GM23338 (cell line): ENCODE measurements at regions not wholly inside any gene's neighbourhood (a gene's known extent, or its start where the extent isn't known, plus 50 kb on each side); places are given as distances from the start of the nearest gene placed in this dataset.

Experiments used
- ATAC-seq: fragments of 200-7000 bp; cut with Tn5 transposase; 3 replicates; pipeline ENCODE4 v1.9.1; 2020
- DNase-seq: peaks from one replicate; pipeline ENCODE4 v3.0.0-alpha.2; 2015; ENCODE audit warnings: low spot score
- H2AFZ ChIP-seq: fragments of 200-600 bp; sonication (generic); 2 replicates; pipeline ENCODE4 v1.8.0; 2016; ENCODE audit warnings: antibody characterized with exemption, mild to moderate bottlenecking, moderate library complexity
- H3F3A ChIP-seq: fragments of 200-600 bp; sonication (generic); replicated peaks from 2 replicates; pipeline ENCODE4 v1.8.0; 2017; ENCODE audit warnings: antibody characterized with exemption, mixed run types, low read depth
- H3K27ac ChIP-seq: fragments of 200-600 bp; sonication (generic); 2 replicates; pipeline ENCODE4 v1.6.1; 2016; ENCODE audit warnings: low read depth
- H3K27me3 ChIP-seq: fragments of 200-600 bp; sonication (generic); 2 replicates; pipeline ENCODE4 v1.8.0; 2016; ENCODE audit warnings: mild to moderate bottlenecking, mixed run types, moderate library complexity; ENCODE audit not compliant: insufficient read depth
- H3K36me3 ChIP-seq: fragments of 200-600 bp; sonication (generic); 2 replicates; pipeline ENCODE4 v1.8.0; 2016; ENCODE audit warnings: mild to moderate bottlenecking; ENCODE audit not compliant: insufficient read depth
- H3K4me1 ChIP-seq: fragments of 200-600 bp; sonication (generic); 2 replicates; pipeline ENCODE4 v1.8.0; 2016; ENCODE audit warnings: mild to moderate bottlenecking, moderate library complexity; ENCODE audit not compliant: insufficient read depth
- H3K4me2 ChIP-seq: fragments of 200-600 bp; sonication (generic); 2 replicates; pipeline ENCODE4 v1.7.1; 2017; ENCODE audit warnings: mixed run types
- H3K4me3 ChIP-seq: fragments of 200-600 bp; sonication (generic); 2 replicates; pipeline ENCODE4 v1.6.1; 2016; ENCODE audit warnings: mixed run types
- H3K79me2 ChIP-seq: fragments of 200-600 bp; sonication (generic); replicated peaks from 2 replicates; pipeline ENCODE4 v1.8.0; 2017; ENCODE audit warnings: mild to moderate bottlenecking; ENCODE audit not compliant: insufficient read depth
- H3K9me2 ChIP-seq: fragments of 200-600 bp; sonication (generic); 2 replicates; pipeline ENCODE4 v1.8.0; 2017; ENCODE audit not compliant: insufficient read depth
- H4K20me1 ChIP-seq: fragments of 200-600 bp; sonication (generic); replicated peaks from 2 replicates; pipeline ENCODE4 v1.8.0; 2017; ENCODE audit warnings: mild to moderate bottlenecking; ENCODE audit not compliant: insufficient read depth
- H3K27ac Mint-ChIP-seq: 2 replicates; pipeline ENCODE4 v1.8.0; 2020; ENCODE audit warnings: inconsistent platforms, mild to moderate bottlenecking, moderate library complexity, mixed read lengths
- H3K27me3 Mint-ChIP-seq: 3 replicates; pipeline ENCODE4 v1.8.0; 2022; ENCODE audit warnings: low read depth, mild to moderate bottlenecking, moderate library complexity, mixed read lengths, inconsistent platforms; ENCODE audit not compliant: insufficient read depth, poor library complexity
- H3K36me3 Mint-ChIP-seq: 3 replicates; pipeline ENCODE4 v1.8.0; 2021; ENCODE audit warnings: low read depth, mild to moderate bottlenecking, inconsistent platforms, moderate library complexity, mixed read lengths
- H3K4me1 Mint-ChIP-seq: 3 replicates; pipeline ENCODE4 v1.8.0; 2020; ENCODE audit warnings: mild to moderate bottlenecking, inconsistent platforms, mixed read lengths
- H3K4me3 Mint-ChIP-seq: 3 replicates; pipeline ENCODE4 v1.8.0; 2021; ENCODE audit warnings: moderate library complexity, mild to moderate bottlenecking, inconsistent platforms, mixed read lengths
- H3K9me3 Mint-ChIP-seq: 3 replicates; pipeline ENCODE4 v1.8.0; 2020; ENCODE audit warnings: moderate library complexity, mild to moderate bottlenecking, inconsistent platforms, mixed read lengths
- CREB1 ChIP-seq: fragments of 250-450 bp; sonication (Bioruptor Pico); IDR thresholded peaks from 2 replicates; pipeline ENCODE4 v1.5.0; 2020; ENCODE audit warnings: low read depth, mild to moderate bottlenecking, moderate library complexity
- CTCF ChIP-seq, 2 experiments: fragments of 200-600 bp in 1 of 2; sonication (generic) in 1 of 2; conservative IDR thresholded peaks; 2 replicates each; pipeline versions ENCODE4 v1.5.1 to v1.6.1; 2016 to 2017; ENCODE audit warnings: antibody characterized with exemption in 2 of 2, low read depth in 2 of 2, mild to moderate bottlenecking in 2 of 2, moderate library complexity in 1 of 2
- EZH2 ChIP-seq: fragments of 200-600 bp; sonication (generic); IDR thresholded peaks from one replicate; pipeline ENCODE4 v1.8.0; 2017; ENCODE audit warnings: antibody characterized with exemption, mild to moderate bottlenecking, low read depth; ENCODE audit not compliant: unreplicated experiment
- JUNB ChIP-seq: IDR thresholded peaks from one replicate; pipeline ENCODE4 v1.6.1; 2016; ENCODE audit warnings: antibody characterized with exemption; ENCODE audit not compliant: unreplicated experiment
- NANOG ChIP-seq: IDR thresholded peaks from 2 replicates; pipeline ENCODE4 v1.6.1; 2016; ENCODE audit warnings: antibody characterized with exemption, borderline replicate concordance
- POLR2AphosphoS5 ChIP-seq: IDR thresholded peaks from 2 replicates; pipeline ENCODE4 v1.6.1; 2016; ENCODE audit warnings: antibody characterized with exemption, low read depth
- STAT1 ChIP-seq: IDR thresholded peaks from one replicate; pipeline ENCODE4 v1.6.1; 2016; ENCODE audit warnings: antibody characterized with exemption; ENCODE audit not compliant: unreplicated experiment
- ZNF114 ChIP-seq: fragments of 250-450 bp; sonication (Bioruptor Pico); IDR thresholded peaks from 2 replicates; pipeline ENCODE4 v1.5.0; 2020; ENCODE audit warnings: mild to moderate bottlenecking, moderate library complexity
- TF ChIP-seq, protein P1 (sequence below): IDR thresholded peaks from 2 replicates; pipeline ENCODE4 v1.6.1; 2016; ENCODE audit warnings: antibody characterized with exemption
- TF ChIP-seq, protein P2 (sequence below): IDR thresholded peaks from one replicate; pipeline ENCODE4 v1.6.1; 2018; ENCODE audit warnings: antibody characterized with exemption; ENCODE audit not compliant: unreplicated experiment

DNA sequence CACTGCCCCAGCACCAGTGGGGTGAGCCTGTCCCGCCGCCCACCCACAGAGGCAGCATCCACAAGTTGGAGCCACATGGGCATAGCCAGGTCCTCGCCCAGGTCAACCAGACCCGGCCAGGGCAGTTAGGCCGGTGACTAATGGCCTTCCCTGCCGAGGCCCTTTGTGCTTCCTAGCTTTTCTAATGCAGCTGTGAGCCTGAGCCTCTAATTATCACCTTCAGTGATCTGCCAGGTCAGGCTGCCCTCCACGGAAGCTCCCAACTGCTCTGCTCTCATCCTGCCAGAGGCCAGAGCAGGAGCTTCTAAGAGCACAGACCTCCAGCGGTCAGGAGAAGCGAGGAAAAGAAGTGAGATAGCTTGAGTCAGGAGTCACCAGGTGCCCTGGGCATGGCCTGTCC lies 87.1 kb upstream of the PPP1R26 start:
- TF ChIP-seq CREB1 (no peak), JUNB (no peak), NANOG (no peak), CTCF (conservative IDR thresholded peaks at IDR 0.05; ENCODE audit: low read depth in 2 of 2) (no peak), STAT1 (no peak), EZH2 (no peak), ZNF114 (no peak)
- TF ChIP-seq, protein P1, sequence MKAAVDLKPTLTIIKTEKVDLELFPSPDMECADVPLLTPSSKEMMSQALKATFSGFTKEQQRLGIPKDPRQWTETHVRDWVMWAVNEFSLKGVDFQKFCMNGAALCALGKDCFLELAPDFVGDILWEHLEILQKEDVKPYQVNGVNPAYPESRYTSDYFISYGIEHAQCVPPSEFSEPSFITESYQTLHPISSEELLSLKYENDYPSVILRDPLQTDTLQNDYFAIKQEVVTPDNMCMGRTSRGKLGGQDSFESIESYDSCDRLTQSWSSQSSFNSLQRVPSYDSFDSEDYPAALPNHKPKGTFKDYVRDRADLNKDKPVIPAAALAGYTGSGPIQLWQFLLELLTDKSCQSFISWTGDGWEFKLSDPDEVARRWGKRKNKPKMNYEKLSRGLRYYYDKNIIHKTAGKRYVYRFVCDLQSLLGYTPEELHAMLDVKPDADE = no peak
- TF ChIP-seq, protein P2, sequence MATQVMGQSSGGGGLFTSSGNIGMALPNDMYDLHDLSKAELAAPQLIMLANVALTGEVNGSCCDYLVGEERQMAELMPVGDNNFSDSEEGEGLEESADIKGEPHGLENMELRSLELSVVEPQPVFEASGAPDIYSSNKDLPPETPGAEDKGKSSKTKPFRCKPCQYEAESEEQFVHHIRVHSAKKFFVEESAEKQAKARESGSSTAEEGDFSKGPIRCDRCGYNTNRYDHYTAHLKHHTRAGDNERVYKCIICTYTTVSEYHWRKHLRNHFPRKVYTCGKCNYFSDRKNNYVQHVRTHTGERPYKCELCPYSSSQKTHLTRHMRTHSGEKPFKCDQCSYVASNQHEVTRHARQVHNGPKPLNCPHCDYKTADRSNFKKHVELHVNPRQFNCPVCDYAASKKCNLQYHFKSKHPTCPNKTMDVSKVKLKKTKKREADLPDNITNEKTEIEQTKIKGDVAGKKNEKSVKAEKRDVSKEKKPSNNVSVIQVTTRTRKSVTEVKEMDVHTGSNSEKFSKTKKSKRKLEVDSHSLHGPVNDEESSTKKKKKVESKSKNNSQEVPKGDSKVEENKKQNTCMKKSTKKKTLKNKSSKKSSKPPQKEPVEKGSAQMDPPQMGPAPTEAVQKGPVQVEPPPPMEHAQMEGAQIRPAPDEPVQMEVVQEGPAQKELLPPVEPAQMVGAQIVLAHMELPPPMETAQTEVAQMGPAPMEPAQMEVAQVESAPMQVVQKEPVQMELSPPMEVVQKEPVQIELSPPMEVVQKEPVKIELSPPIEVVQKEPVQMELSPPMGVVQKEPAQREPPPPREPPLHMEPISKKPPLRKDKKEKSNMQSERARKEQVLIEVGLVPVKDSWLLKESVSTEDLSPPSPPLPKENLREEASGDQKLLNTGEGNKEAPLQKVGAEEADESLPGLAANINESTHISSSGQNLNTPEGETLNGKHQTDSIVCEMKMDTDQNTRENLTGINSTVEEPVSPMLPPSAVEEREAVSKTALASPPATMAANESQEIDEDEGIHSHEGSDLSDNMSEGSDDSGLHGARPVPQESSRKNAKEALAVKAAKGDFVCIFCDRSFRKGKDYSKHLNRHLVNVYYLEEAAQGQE = no peak
- Mint-ChIP-seq H3K27me3 (peaks cover 13% of the 10 kb centered on the region), H3K4me3 (no peak overlapping the region), H3K36me3 (peaks cover 10% of the 10 kb centered on the region), H3K9me3 (peaks cover 43% of the 10 kb centered on the region), H3K4me1 (no peaks in the 10 kb centered on the region; the same call in 1 of the 3 replicates), H3K27ac (no peak overlapping the region)
- Histone ChIP-seq H3K4me3 (no peak overlapping the region), H3K9me2 (no peaks in the 10 kb centered on the region), H3K27ac (no peak overlapping the region), H3K36me3 (no peaks in the 10 kb centered on the region), H3K79me2 (no peaks in the 10 kb centered on the region), H3K27me3 (no peaks in the 10 kb centered on the region), H4K20me1 (no peaks in the 10 kb centered on the region), H2AFZ (no peak overlapping the region), H3K4me1 (no peaks in the 10 kb centered on the region), H3K4me2 (no peak overlapping the region), H3F3A (no peaks in the 10 kb centered on the region)
- DNase-seq = no peak
- ATAC-seq = peak; percentile 77

DNA sequence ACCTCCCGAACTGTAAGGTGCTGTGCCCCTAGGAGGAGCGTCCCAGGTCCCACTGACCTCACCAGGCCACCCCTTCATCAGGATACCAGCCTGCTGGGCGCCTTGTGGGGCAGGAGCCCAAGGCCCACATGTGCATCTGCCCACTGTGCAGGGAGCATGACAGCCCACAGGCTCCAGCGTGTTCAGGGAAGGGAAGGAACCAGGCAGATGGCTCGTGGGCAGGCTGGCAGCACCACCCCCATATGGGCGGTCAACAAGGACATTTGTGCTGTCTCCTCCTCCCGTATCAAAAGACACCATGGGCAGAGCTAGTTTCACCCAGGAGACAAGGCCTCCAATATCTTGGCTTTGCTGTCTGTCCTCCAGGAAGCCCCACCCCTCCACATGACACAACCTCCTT lies 85.5 kb upstream of the PPP1R26 start:
- H3K9me2 ChIP-seq = no peaks in the 10 kb centered on the region
- no peaks in the 10 kb centered on the region for H3K79me2 ChIP-seq
- H3K4me2 ChIP-seq = no peak overlapping the region
- no peaks in the 10 kb centered on the region for H3K27me3 ChIP-seq
- no peaks in the 10 kb centered on the region for H3K36me3 ChIP-seq
- H3K27ac ChIP-seq = no peak overlapping the region
- Mint-ChIP-seq H3K4me3 (no peak overlapping the region), H3K4me1 (no peaks in the 10 kb centered on the region; the same call in 1 of the 3 replicates), H3K27ac (no peak overlapping the region), H3K9me3 (peaks cover 46% of the 10 kb centered on the region), H3K27me3 (peaks cover 16% of the 10 kb centered on the region), H3K36me3 (peaks cover 10% of the 10 kb centered on the region)
- no peak overlapping the region for H2AFZ ChIP-seq
- ATAC-seq (no peak), DNase-seq (no peak)
- H3K4me3 ChIP-seq = no peak overlapping the region
- H4K20me1 ChIP-seq = no peaks in the 10 kb centered on the region
- H3F3A ChIP-seq = no peaks in the 10 kb centered on the region
- H3K4me1 ChIP-seq = no peaks in the 10 kb centered on the region
- TF ChIP-seq CTCF (conservative IDR thresholded peaks at IDR 0.05; ENCODE audit: low read depth in 2 of 2) (no peak), POLR2AphosphoS5 (no peak), NANOG (no peak)
